ENCODE measurements at regions not wholly inside any gene's neighbourhood (a gene's known extent, or its start where the extent isn't known, plus 50 kb on each side); places are given as distances from the start of the nearest gene placed in this dataset.
"Not testable (repeated sequence)": the region's sequence is repeated elsewhere in the genome, so short reads cannot be mapped to it uniquely, and the experiment has no call there.

- no peak for TF ChIP-seq POLR2A (IDR thresholded peaks at IDR 0.05; ENCODE audit: low read depth, low read length)
- no peak for FAIRE-seq
- no peak for DNase-seq (ENCODE audit: insufficient read length, low spot score)
Measured at GRCh38 chr6:131470534-131470933, 102.5 kb upstream of the ARG1 start.

- DNase-seq (ENCODE audit: insufficient read length, low spot score) (no peak), FAIRE-seq (no peak)
- TF ChIP-seq POLR2A (IDR thresholded peaks at IDR 0.05; ENCODE audit: low read depth, low read length) = no peak
Measured at GRCh38 chr6:131471331-131471730, 101.7 kb upstream of the ARG1 start.

DNA sequence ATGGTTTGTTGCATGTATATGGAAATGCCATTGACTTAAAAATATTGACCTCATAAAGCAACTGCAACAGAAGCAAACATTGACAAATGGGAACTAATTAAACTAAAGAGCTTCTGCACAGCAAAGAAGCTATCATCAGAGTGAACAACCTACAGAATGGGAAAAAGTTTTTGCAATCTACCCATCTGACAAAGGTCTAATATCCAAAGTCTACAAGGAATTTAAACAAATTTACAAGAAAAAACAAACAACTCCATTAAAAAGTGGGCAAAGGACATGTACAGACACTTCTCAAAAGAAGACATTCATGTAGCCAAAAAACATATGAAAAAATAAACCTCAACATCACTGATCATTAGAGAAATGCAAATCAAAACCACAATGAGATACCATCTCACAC is 99.7 kb upstream of the ARG1 start:
- not testable (repeated sequence) for DNase-seq (ENCODE audit: insufficient read length, low spot score); FAIRE-seq

GRCh38 chr6:131476362-131476761 is 96.7 kb upstream of the ARG1 start:
- TF ChIP-seq POLR2A (IDR thresholded peaks at IDR 0.05; ENCODE audit: low read depth, low read length) = no peak
- DNase-seq (ENCODE audit: insufficient read length, low spot score) = no peak
- FAIRE-seq = no peak

GRCh38 chr6:131478740-131479211 is 94.2 kb upstream of the ARG1 start:
- not testable (repeated sequence) for FAIRE-seq; DNase-seq (ENCODE audit: insufficient read length, low spot score)

DNA sequence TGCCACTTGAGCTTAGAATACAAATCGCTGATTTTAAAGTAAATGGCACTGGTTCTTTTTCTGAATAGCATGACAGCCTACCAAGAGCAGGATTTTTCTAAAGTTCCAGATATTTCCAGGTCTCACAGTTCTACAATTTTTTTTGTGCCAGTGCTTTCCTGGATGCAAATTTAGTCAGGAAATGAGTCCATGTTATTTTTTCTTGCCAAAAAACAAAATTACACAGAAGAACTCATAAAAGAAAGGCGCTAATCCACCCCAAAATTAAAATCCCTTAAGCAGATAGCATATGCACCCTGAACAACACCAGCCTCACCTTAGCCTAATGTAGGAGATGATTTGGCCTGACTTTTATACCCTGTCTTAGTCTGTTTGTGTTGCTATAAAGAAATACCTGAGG is 86.4 kb upstream of the ARG1 start:
- FAIRE-seq (no peak), DNase-seq (ENCODE audit: insufficient read length, low spot score) (no peak)
- TF ChIP-seq POLR2A (IDR thresholded peaks at IDR 0.05; ENCODE audit: low read depth, low read length) = no peak

GRCh38 chr6:131488780-131489179 is 84.2 kb upstream of the ARG1 start:
- DNase-seq (ENCODE audit: insufficient read length, low spot score) (no peak), FAIRE-seq (no peak)
- TF ChIP-seq POLR2A (IDR thresholded peaks at IDR 0.05; ENCODE audit: low read depth, low read length) = no peak

- no peak for FAIRE-seq
- TF ChIP-seq POLR2A (IDR thresholded peaks at IDR 0.05; ENCODE audit: low read depth, low read length) = no peak
- no peak for DNase-seq (ENCODE audit: insufficient read length, low spot score)
Measured at GRCh38 chr6:131490441-131490840, 82.6 kb upstream of the ARG1 start.

- no peak for TF ChIP-seq POLR2A (IDR thresholded peaks at IDR 0.05; ENCODE audit: low read depth, low read length)
Measured at GRCh38 chr6:131492932-131493573, 80.0 kb upstream of the ARG1 start.

DNA sequence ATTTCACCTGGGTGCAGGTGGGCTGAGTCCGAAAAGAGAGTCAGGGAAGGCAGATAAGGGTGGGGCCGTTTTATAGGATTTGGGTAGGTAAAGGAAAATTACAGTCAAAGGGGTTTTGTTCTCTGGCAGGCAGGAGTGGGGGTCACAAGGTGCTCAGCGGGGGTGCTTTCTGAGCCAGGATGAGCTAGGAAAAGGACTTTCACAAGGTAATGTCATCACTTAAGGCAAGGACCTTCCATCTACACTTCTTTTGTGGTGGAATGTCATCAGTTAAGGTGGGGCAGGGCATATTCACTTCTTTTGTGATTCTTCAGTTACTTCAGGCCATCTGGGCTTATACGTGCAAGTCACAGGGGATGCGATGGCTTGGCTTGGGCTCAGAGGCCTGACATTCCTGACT is 68.6 kb upstream of the ARG1 start:
- not testable (repeated sequence) for DNase-seq (ENCODE audit: insufficient read length, low spot score); FAIRE-seq

More at GRCh38 chr6:131492932-131493573, 80.0 kb upstream of the ARG1 start:
- no peak for DNase-seq (ENCODE audit: insufficient read length, low spot score)
- FAIRE-seq = no peak

- FAIRE-seq (no peak), DNase-seq (ENCODE audit: insufficient read length, low spot score) (no peak)
- TF ChIP-seq POLR2A (IDR thresholded peaks at IDR 0.05; ENCODE audit: low read depth, low read length) = no peak
Measured at GRCh38 chr6:131510094-131510493, 62.9 kb upstream of the ARG1 start.

DNA sequence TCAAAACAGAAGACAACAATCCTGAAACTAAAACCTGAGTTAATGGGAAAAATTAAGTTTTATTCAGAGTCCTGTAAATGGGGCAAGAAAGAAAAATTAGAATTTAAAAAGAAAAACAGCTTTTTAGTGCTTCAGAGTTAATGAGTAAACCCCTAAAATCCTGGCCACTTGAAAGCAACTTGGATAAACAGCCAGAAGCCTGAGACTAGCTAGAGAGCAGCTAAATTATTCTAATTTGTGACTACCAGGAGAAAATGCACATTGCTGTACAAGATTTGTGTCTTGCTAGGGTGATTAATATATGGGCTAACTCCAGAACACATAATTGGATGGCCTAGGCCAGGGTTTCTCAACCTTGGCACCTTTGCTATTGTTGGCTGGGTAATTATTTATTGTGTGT is 62.4 kb upstream of the ARG1 start:
- FAIRE-seq (no peak), DNase-seq (ENCODE audit: insufficient read length, low spot score) (no peak)
- no peak for TF ChIP-seq POLR2A (IDR thresholded peaks at IDR 0.05; ENCODE audit: low read depth, low read length)

GRCh38 chr6:131519670-131520436 is 53.2 kb upstream of the ARG1 start:
- TF ChIP-seq POLR2A (IDR thresholded peaks at IDR 0.05; ENCODE audit: low read depth, low read length) = no peak
- peak; percentile 4 for DNase-seq (ENCODE audit: insufficient read length, low spot score)
- FAIRE-seq = no peak
